GM19035 (cell line): ENCODE measurements at regions not wholly inside any gene's neighbourhood (a gene's known extent, or its start where the extent isn't known, plus 50 kb on each side); places are given as distances from the start of the nearest gene placed in this dataset.
"Not testable (repeated sequence)": the region's sequence is repeated elsewhere in the genome, so short reads cannot be mapped to it uniquely, and the experiment has no call there.

Experiments used
- ATAC-seq: cut with Tn5 transposase; IDR thresholded peaks from one replicate; pipeline ENCODE4 v1.9.1; 2021; ENCODE audit not compliant: unreplicated experiment

- ATAC-seq, result no peak
Observed at GRCh38 chr5:54885636-54886035, 99.8 kb downstream of the ESM1 start.

GRCh38 chr5:54884195-54884536, 101.2 kb downstream of the ESM1 start:
- no peak for ATAC-seq

- no peak for ATAC-seq
Observed at GRCh38 chr5:54883374-54884194, 101.8 kb downstream of the ESM1 start.

GRCh38 chr5:54882841-54883240, 102.6 kb downstream of the ESM1 start:
- no peak for ATAC-seq

- ATAC-seq, result no peak
Observed at GRCh38 chr5:54882101-54882500, 103.3 kb downstream of the ESM1 start.

GRCh38 chr5:54881286-54882005, 103.9 kb downstream of the ESM1 start:
- ATAC-seq, result no peak

GRCh38 chr5:54876976-54877375, 108.4 kb downstream of the ESM1 start:
- ATAC-seq, result no peak

- no peak for ATAC-seq
Observed at GRCh38 chr5:54876556-54876955, 108.8 kb downstream of the ESM1 start.

GRCh38 chr5:54874337-54875021, 110.9 kb downstream of the ESM1 start:
- no peak for ATAC-seq

GRCh38 chr5:54873691-54874090, 111.7 kb downstream of the ESM1 start:
- no peak for ATAC-seq

GRCh38 chr5:54872810-54873209, 112.6 kb downstream of the ESM1 start:
- no peak for ATAC-seq

- no peak for ATAC-seq
Observed at GRCh38 chr5:54870271-54870670, 115.1 kb downstream of the ESM1 start.

- ATAC-seq, result no peak
Observed at GRCh38 chr5:54869691-54870090, 115.7 kb downstream of the ESM1 start.

GRCh38 chr5:54868511-54869483, 116.6 kb downstream of the ESM1 start:
- no peak for ATAC-seq

GRCh38 chr5:54867310-54867944, 118.0 kb downstream of the ESM1 start:
- no peak for ATAC-seq

- ATAC-seq, result not testable (repeated sequence)
Observed at GRCh38 chr5:54864911-54865515, 120.4 kb downstream of the ESM1 start.

- ATAC-seq, result no peak
Observed at GRCh38 chr5:54862036-54862435, 123.4 kb downstream of the ESM1 start.

GRCh38 chr5:54861212-54861894, 124.0 kb downstream of the ESM1 start:
- ATAC-seq, result no peak

GRCh38 chr5:54860321-54860720, 125.1 kb downstream of the ESM1 start:
- no peak for ATAC-seq
